Natural killer cell treated with Interleukin-12 subunit alpha and Interleukin-12 subunit beta and Interleukin-15 and Interleukin-18, amount 100 ng/mL, for 72 hours (primary cell): ENCODE measurements at regions not wholly inside any gene's neighbourhood (a gene's known extent, or its start where the extent isn't known, plus 50 kb on each side); places are given as distances from the start of the nearest gene placed in this dataset.

ENCODE experiments used
- ATAC-seq, 2 donors: fragments of 150-1000 bp; cut with Tn5 transposase in 1 of 2; sonication (Bioruptor Pico), chemical (Tn5 transposase) in 1 of 2; 2 replicates each; pipeline ENCODE4 v1.10.0; 2021
- DNase-seq: peaks from one replicate; pipeline ENCODE4 v3.0.0; 2022; ENCODE audit warnings: low spot score
- H3K27ac Mint-ChIP-seq, 2 donors: 1 replicate in 1 of 2; 2 replicates in 1 of 2; pipeline ENCODE4 v1.8.0; 2022; ENCODE audit warnings: mixed read lengths in 2 of 2, mild to moderate bottlenecking in 1 of 2, moderate library complexity in 1 of 2
- H3K27me3 Mint-ChIP-seq, 2 donors: 1 replicate in 1 of 2; 2 replicates in 1 of 2; pipeline ENCODE4 v1.8.0; 2022; ENCODE audit warnings: mixed read lengths in 2 of 2
- H3K36me3 Mint-ChIP-seq: one replicate; pipeline ENCODE4 v1.8.0; 2022; ENCODE audit warnings: mixed read lengths
- H3K4me1 Mint-ChIP-seq, 2 donors: 1 replicate in 1 of 2; 2 replicates in 1 of 2; pipeline ENCODE4 v1.8.0; 2022; ENCODE audit warnings: low read depth in 2 of 2, mixed read lengths in 2 of 2, mild to moderate bottlenecking in 1 of 2
- H3K4me3 Mint-ChIP-seq: one replicate; pipeline ENCODE4 v1.8.0; 2022; ENCODE audit warnings: mixed read lengths
- H3K9me3 Mint-ChIP-seq: 2 replicates; pipeline ENCODE4 v1.8.0; 2022; ENCODE audit warnings: mixed read lengths

- Mint-ChIP-seq H3K27me3 (no peaks in the 10 kb centered on the region), H3K27ac (no peak overlapping the region), H3K4me1 (no peaks in the 10 kb centered on the region), H3K36me3 (peaks cover 11% of the 10 kb centered on the region), H3K9me3 (peaks cover 13% of the 10 kb centered on the region), H3K4me3 (no peak overlapping the region)
- ATAC-seq (no peak), DNase-seq (no peak)
Observed at GRCh38 chr16:63005356-63005755, 969.1 kb upstream of the CDH8 start.

GRCh38 chr16:62989480-62989879 lies 953.2 kb upstream of the CDH8 start:
- no peaks in the 10 kb centered on the region for H3K27me3 Mint-ChIP-seq
- H3K27ac Mint-ChIP-seq, result no peak overlapping the region
- DNase-seq (no peak), ATAC-seq (no peak)
- H3K4me3 Mint-ChIP-seq, result no peak overlapping the region
- no peaks in the 10 kb centered on the region for H3K4me1 Mint-ChIP-seq
- peaks cover 24% of the 10 kb centered on the region for H3K9me3 Mint-ChIP-seq
- H3K36me3 Mint-ChIP-seq, result no peaks in the 10 kb centered on the region

- no peak for DNase-seq
- Mint-ChIP-seq H3K27ac (no peak overlapping the region), H3K27me3 (no peaks in the 10 kb centered on the region), H3K4me1 (no peaks in the 10 kb centered on the region), H3K9me3 (peaks cover 28% of the 10 kb centered on the region), H3K36me3 (peaks cover 6% of the 10 kb centered on the region), H3K4me3 (no peak overlapping the region)
- ATAC-seq, result no peak
Observed at GRCh38 chr16:62985722-62986121, 949.5 kb upstream of the CDH8 start.

- H3K27ac Mint-ChIP-seq, result no peak overlapping the region
- no peaks in the 10 kb centered on the region for H3K27me3 Mint-ChIP-seq
- H3K9me3 Mint-ChIP-seq, result peaks cover 17% of the 10 kb centered on the region
- no peaks in the 10 kb centered on the region for H3K4me1 Mint-ChIP-seq
- ATAC-seq (no peak), DNase-seq (no peak)
- H3K4me3 Mint-ChIP-seq, result no peak overlapping the region
- H3K36me3 Mint-ChIP-seq, result peaks cover 13% of the 10 kb centered on the region
Observed at GRCh38 chr16:62978451-62978850, 942.2 kb upstream of the CDH8 start.

GRCh38 chr16:62977876-62978275 lies 941.6 kb upstream of the CDH8 start:
- H3K4me1 Mint-ChIP-seq, result no peaks in the 10 kb centered on the region
- H3K27ac Mint-ChIP-seq, result no peak overlapping the region
- no peak for ATAC-seq
- H3K27me3 Mint-ChIP-seq, result no peaks in the 10 kb centered on the region
- H3K4me3 Mint-ChIP-seq, result no peak overlapping the region
- H3K36me3 Mint-ChIP-seq, result peaks cover 9% of the 10 kb centered on the region
- peaks cover 14% of the 10 kb centered on the region for H3K9me3 Mint-ChIP-seq
- no peak for DNase-seq

- H3K9me3 Mint-ChIP-seq, result peaks cover 14% of the 10 kb centered on the region
- H3K4me1 Mint-ChIP-seq, result no peaks in the 10 kb centered on the region
- no peak overlapping the region for H3K27ac Mint-ChIP-seq
- DNase-seq (no peak), ATAC-seq (no peak)
- peaks cover 9% of the 10 kb centered on the region for H3K36me3 Mint-ChIP-seq
- no peaks in the 10 kb centered on the region for H3K27me3 Mint-ChIP-seq
- no peak overlapping the region for H3K4me3 Mint-ChIP-seq
Observed at GRCh38 chr16:62974424-62974823, 938.2 kb upstream of the CDH8 start.

GRCh38 chr16:62970851-62971250 lies 934.6 kb upstream of the CDH8 start:
- peaks cover 1% of the 10 kb centered on the region for H3K9me3 Mint-ChIP-seq
- DNase-seq (no peak), ATAC-seq (no peak)
- peaks cover 2% of the 10 kb centered on the region for H3K36me3 Mint-ChIP-seq
- H3K27ac Mint-ChIP-seq, result no peak overlapping the region
- H3K4me1 Mint-ChIP-seq, result no peaks in the 10 kb centered on the region
- no peaks in the 10 kb centered on the region for H3K27me3 Mint-ChIP-seq
- no peak overlapping the region for H3K4me3 Mint-ChIP-seq

- Mint-ChIP-seq H3K27ac (no peak overlapping the region), H3K27me3 (no peaks in the 10 kb centered on the region), H3K36me3 (no peaks in the 10 kb centered on the region), H3K9me3 (no peaks in the 10 kb centered on the region), H3K4me3 (no peak overlapping the region), H3K4me1 (no peaks in the 10 kb centered on the region)
- no peak for DNase-seq
- no peak for ATAC-seq
Observed at GRCh38 chr16:62969711-62970318, 933.6 kb upstream of the CDH8 start.

- H3K9me3 Mint-ChIP-seq, result peaks cover 3% of the 10 kb centered on the region
- H3K4me3 Mint-ChIP-seq, result no peak overlapping the region
- no peaks in the 10 kb centered on the region for H3K27me3 Mint-ChIP-seq
- DNase-seq (no peak), ATAC-seq (no peak)
- H3K4me1 Mint-ChIP-seq, result no peaks in the 10 kb centered on the region
- no peaks in the 10 kb centered on the region for H3K36me3 Mint-ChIP-seq
- H3K27ac Mint-ChIP-seq, result no peak overlapping the region
Observed at GRCh38 chr16:62967611-62968010, 931.4 kb upstream of the CDH8 start.

- ATAC-seq (no peak), DNase-seq (no peak)
- Mint-ChIP-seq H3K27me3 (no peaks in the 10 kb centered on the region), H3K4me3 (no peak overlapping the region), H3K36me3 (no peaks in the 10 kb centered on the region), H3K9me3 (peaks cover 3% of the 10 kb centered on the region), H3K27ac (no peak overlapping the region), H3K4me1 (no peaks in the 10 kb centered on the region)
Observed at GRCh38 chr16:62967163-62967562, 930.9 kb upstream of the CDH8 start.

GRCh38 chr16:62966626-62967025 lies 930.4 kb upstream of the CDH8 start:
- Mint-ChIP-seq H3K27ac (no peak overlapping the region), H3K27me3 (no peaks in the 10 kb centered on the region), H3K4me3 (no peak overlapping the region), H3K4me1 (no peaks in the 10 kb centered on the region), H3K36me3 (no peaks in the 10 kb centered on the region), H3K9me3 (peaks cover 3% of the 10 kb centered on the region)
- DNase-seq (no peak), ATAC-seq (no peak)

- ATAC-seq (no peak), DNase-seq (no peak)
- Mint-ChIP-seq H3K27ac (no peak overlapping the region), H3K4me3 (no peak overlapping the region), H3K4me1 (no peaks in the 10 kb centered on the region), H3K36me3 (no peaks in the 10 kb centered on the region), H3K9me3 (peaks cover 6% of the 10 kb centered on the region), H3K27me3 (no peaks in the 10 kb centered on the region)
Observed at GRCh38 chr16:62965831-62966230, 929.6 kb upstream of the CDH8 start.

GRCh38 chr16:62963846-62964245 lies 927.6 kb upstream of the CDH8 start:
- H3K4me3 Mint-ChIP-seq, result no peak overlapping the region

GRCh38 chr16:62955033-62955349 lies 918.8 kb upstream of the CDH8 start:
- Mint-ChIP-seq H3K4me3 (no peak overlapping the region), H3K27ac (no peak overlapping the region), H3K9me3 (peaks cover 18% of the 10 kb centered on the region), H3K4me1 (no peaks in the 10 kb centered on the region), H3K36me3 (no peaks in the 10 kb centered on the region), H3K27me3 (no peaks in the 10 kb centered on the region)
- ATAC-seq (no peak), DNase-seq (no peak)

More at GRCh38 chr16:62963846-62964245, 927.6 kb upstream of the CDH8 start:
- Mint-ChIP-seq H3K36me3 (no peaks in the 10 kb centered on the region), H3K27me3 (no peaks in the 10 kb centered on the region), H3K9me3 (peaks cover 12% of the 10 kb centered on the region), H3K4me1 (no peaks in the 10 kb centered on the region), H3K27ac (no peak overlapping the region)
- no peak for ATAC-seq
- no peak for DNase-seq
